Amniotic stem cell (primary cell): ENCODE measurements at regions not wholly inside any gene's neighbourhood (a gene's known extent, or its start where the extent isn't known, plus 50 kb on each side); places are given as distances from the start of the nearest gene placed in this dataset.
A peak's percentile ranks its signal among the peaks of the same experiment; 100 is the strongest.

Experiments
- DNase-seq: peaks from one replicate; lab custom pipeline; 2025; lab: John Stamatoyannopoulos, UW

GRCh38 chrX:13266641-13267345 is 53.1 kb downstream of the ATXN3L start:
- DNase-seq = no peak

- DNase-seq = no peak
Observed at GRCh38 chrX:13265549-13266132, 54.2 kb downstream of the ATXN3L start.

GRCh38 chrX:13265111-13265510 is 54.7 kb downstream of the ATXN3L start:
- no peak for DNase-seq

DNA sequence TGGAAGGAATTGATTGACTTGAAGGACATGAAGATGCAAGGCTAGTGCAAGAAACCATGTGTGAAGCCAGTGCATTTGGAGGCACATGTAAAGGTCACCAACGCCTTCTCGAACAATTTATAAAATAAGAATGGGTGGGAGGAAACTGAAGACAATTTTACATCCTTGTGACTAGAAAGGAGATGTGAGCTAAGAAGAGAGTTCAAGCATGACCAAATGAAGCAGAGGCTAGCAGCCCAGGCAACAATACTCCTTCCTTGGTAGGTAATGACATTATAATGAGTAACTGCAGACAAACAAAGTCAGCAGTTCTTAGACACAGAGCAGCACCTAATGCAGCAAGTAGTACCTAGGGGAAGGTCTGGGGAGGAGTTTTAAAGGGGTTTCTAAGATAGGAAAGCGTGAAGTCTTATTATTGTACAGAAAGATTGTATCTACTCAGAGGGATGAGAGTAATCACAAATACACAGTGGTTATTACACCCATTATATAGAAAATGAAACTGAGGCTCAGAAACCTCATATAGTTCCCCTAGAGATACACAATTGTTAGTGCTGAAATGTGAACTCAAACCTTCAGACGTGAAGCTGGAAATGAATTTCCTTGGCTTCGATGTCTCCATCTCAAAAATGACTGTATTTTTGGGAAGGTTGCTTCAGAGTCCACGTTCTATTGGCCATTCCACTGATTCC is 56.1 kb downstream of the ATXN3L start:
- DNase-seq = no peak

- no peak for DNase-seq
Observed at GRCh38 chrX:13261348-13261747, 58.5 kb downstream of the ATXN3L start.

GRCh38 chrX:13260598-13260997 is 59.3 kb downstream of the ATXN3L start:
- no peak for DNase-seq

- DNase-seq = no peak
Observed at GRCh38 chrX:13258725-13259124, 61.1 kb downstream of the ATXN3L start.

DNA sequence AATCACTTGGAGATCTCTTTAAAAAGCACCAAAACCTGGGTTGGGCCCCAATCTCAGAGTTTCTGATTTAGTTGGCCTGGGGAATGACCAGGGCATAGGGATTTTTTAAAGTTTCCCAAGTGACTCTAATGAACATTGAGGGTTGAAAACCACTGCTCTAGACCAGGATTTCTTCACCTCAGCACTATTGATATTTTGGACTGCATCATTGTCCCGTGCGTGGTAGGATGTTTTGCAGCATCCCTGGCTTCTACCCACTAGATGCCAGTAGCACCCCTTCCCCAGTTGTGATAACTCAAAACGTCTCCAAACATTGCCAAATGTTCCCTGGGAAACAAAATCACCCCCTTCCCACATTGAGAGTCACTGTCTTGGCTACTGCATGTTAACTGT is 61.8 kb downstream of the ATXN3L start:
- DNase-seq = no peak

- DNase-seq = no peak
Observed at GRCh38 chrX:13257223-13258051, 62.4 kb downstream of the ATXN3L start.

DNA sequence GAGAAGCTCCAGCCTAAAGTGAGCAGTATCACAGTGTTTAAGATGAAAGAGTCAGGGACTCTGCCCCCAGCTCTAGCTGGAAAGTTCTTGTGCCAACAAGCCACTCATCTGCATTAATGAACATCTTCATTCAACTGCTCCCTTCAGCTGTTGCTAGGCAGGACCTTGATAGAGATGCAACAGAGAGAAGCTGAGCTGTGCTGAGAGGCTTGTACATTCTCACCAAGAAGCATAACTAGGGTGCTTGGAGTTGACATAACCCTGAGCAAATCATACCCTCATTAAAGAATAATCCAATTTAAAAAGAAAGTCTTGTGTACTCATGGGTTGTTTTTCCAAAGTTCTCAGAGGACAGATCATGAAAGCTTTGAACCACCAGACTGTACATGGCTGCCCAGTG is 63.2 kb downstream of the ATXN3L start:
- no peak for DNase-seq

GRCh38 chrX:13254870-13255269 is 65.0 kb downstream of the ATXN3L start:
- no peak for DNase-seq

- DNase-seq = no peak
Observed at GRCh38 chrX:13254076-13254785, 65.6 kb downstream of the ATXN3L start.

GRCh38 chrX:13253223-13253622 is 66.6 kb downstream of the ATXN3L start:
- no peak for DNase-seq

DNA sequence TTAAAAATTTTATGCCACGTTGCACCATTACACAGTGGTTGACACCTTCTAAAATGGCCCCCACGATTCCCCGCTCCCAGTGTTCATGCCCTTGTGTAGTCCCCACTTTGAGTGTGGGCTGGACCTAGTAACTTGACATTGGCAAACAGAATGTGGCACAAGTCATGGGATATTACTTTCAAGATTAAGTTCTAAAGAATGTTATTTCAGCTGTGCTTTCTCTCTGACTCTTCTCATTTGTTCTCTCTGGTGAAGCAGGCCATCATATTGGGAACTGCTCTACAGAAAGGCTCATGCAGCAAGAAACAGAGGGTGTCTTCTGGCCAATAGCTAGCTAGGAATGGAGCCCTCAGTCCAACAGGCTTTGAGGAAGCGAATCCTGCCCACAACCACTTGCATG is 67.1 kb downstream of the ATXN3L start:
- DNase-seq = no peak

DNA sequence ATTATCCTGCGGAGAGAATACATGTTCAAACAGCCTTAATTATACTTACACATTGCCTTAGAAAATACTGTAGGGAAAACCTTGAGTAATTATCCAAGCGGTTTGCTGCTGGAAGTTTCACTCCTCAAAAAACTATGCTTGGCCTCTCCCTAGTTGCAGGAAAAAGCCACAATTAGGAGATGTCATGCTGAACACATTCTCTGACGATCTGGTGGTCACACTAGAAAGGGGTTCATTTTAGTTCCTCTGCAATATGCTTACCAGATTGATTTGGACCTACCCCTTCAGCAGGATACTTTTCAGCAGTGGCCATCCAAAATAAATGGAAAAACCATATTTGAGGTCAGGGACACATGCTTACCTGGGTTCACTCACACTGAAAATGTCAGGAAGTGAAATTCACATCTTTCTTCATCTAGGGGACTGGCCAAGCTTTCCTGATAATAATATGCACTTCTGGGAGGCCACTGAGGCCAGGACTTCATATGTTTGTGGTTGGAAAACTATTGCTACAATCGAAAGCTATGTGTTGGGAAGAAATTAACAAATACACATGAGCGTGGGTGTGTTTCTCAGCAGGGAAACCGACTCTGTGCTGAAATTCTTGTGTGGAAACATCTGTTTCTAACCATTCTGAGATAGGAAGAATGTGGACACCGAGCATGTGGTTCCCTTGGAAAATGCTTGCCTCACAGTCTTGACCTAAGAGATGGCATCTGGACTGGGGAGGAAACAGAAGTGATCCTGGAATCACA is 68.8 kb downstream of the ATXN3L start:
- DNase-seq = peak; percentile 44

- DNase-seq = no peak
Observed at GRCh38 chrX:13248867-13249486, 70.9 kb downstream of the ATXN3L start.

GRCh38 chrX:13239272-13239671 is 80.6 kb downstream of the ATXN3L start:
- no peak for DNase-seq

DNA sequence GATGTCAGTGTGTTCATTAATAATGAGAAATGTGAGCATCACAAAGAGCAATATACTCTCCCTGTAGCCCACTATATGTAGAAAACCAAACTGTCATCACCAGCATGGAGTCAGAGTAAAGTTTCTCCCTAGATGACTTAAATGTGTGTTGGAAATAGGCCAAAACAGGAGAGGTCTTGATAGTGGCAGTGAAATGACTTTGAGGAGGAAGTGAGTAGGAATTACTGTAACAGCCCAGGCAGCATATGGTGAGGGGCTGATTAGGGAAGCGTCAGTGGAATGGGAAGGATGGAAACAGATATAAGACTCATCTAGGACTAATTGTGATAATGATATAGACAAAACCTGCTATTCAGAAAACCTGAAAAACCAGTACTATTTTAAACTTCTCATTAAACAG is 83.9 kb downstream of the ATXN3L start:
- DNase-seq = no peak

- DNase-seq = no peak
Observed at GRCh38 chrX:13232484-13232883, 87.4 kb downstream of the ATXN3L start.

DNA sequence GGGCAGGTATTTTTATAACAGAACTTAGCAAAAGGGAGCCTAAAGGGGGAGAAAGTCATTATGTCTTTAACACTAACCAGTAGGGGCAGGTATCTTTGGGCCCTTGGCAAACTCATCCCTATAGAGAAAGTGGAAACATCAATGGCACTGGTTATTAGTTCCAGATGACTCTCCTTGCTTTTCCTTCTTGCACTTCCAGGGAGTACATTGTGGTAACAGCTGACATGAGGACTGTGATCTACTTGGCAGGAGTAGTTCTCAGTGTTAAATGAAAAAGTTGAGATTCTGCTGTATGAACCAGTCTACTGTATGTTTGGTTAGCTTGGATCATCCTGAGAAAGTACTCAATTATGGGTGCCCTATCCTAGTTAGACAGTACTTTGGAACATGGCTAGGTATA is 93.6 kb downstream of the ATXN3L start:
- DNase-seq = no peak
